OCI-M2 (cell line): ENCODE measurements at regions not wholly inside any gene's neighbourhood (a gene's known extent, or its start where the extent isn't known, plus 50 kb on each side); places are given as distances from the start of the nearest gene placed in this dataset.

ENCODE experiments used
- DNase-seq: peaks from one replicate; lab custom pipeline; 2025; ENCODE audit not compliant: unreplicated experiment; lab: John Stamatoyannopoulos, UW

DNA sequence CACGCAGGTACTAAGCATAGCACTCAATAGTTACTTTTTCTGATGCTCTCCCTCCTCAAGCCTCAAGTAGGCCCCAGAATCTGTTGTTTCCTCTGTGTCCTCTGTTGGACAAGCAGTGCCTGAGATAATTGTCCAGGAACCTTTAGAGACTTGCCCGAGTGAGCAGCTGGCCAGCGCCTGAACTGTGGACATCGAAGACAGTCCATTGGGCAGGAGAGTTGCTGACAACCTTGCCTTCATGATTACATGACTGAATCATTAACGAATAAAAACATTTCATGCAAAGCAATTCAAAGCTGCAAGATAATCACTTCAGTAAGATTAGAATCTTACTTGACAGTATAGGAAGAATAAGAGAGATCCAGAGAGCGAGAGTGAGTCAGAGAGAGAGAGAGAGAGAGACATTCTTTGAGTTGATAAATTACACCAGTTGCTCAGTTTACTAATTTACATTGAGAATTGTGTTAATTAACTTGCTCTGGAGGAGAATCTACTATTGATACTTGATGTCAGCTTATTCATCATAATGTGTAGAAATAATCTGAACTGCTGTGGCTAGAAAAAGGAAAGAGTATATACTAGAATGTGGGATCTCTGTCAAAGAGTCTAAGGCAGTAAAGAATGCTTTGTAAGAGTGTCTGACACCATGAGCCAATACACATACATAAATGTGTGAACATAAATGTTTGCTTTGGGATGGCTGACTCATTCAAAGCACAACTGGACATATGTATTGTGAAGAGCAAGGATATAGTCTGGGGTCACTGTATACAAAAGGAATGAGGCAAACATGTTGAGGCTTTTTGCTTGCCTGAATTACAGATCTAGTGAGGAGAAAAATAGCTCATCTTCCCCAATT lies 216.0 kb downstream of the ZNF326 start:
- no peak for DNase-seq

DNA sequence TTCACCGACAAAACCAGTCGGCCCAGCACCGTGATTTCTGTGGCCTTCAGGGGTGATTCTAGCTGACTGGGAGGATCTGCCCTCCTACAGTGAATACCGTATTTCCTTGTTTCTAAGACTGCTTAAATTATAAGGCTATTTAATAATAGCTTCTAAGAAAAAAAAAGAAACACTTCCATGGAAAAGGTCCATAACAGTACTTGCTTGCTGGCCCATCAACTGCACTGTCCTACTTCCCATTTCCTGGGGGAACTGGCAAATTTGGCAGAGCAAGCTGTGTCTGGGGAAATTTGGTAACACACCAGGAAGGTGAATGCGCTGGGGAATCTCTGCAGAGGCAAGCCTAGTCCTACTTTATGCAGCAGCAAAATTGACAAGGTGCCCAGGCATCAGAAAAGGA lies 214.0 kb downstream of the ZNF326 start:
- DNase-seq: no peak

DNA sequence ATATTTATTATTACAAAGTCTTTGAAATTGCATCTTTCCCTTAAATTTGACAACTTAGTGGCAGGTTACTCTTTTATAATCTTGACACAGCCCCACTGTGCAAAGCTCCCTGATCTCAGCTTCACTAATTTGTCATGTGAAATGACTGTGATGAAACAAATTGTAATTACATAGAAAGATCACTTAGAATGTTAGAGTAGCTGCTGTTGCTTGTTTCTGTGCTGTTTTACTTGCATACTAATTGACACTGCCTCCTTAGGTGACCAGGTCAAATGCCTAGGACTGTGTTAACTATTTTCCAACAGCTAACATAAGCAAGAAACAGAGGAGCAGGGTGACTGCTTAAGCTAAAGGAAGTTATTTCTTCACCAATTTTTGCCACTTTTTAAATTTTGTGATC lies 211.3 kb downstream of the ZNF326 start:
- no peak for DNase-seq

DNA sequence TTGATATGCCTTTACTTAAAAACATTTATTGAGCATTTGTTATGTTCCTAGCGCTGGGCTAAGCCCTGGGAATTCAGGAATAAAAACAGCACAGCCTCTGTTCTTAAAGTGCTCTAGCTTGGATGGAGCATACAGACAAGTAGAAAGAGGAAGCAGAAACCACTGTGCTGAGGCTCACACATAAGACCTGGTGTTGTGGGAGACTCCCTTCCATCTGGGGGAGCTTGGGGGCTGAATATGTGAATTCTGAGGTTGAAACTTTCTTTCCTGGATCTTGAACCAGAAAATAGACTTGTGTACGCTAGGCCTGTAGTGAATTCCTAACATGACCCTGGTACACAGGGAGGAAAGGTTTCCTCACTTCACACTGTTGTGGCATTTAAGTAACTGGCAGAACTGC lies 209.9 kb downstream of the ZNF326 start:
- no peak for DNase-seq

DNA sequence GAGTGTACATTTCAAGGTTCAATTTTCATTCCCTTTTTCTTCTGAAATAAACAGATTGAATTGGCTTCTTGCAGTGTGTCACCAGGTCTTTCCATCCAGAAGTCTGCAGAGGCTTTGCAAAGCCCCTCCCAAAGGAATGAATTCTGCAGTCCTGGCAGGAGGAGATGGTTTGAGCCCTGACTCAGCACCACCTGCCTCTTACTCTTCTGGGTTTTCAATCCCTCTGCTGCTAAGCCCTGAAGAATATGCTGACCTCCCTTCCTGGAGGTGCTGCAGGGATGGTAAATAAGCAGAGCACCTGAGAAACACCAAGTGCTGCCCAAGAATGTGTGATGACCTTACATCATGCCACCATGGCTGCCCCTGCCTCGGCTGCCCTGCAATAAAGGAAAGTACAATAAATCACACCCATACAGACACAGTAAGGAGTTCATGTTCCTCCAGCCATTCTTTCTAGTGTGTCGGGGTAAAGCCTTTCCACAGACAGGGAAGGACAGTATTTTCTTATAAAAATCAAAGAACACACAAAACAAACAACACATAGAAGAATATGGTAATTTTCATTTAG lies 209.2 kb downstream of the ZNF326 start:
- DNase-seq: no peak

DNA sequence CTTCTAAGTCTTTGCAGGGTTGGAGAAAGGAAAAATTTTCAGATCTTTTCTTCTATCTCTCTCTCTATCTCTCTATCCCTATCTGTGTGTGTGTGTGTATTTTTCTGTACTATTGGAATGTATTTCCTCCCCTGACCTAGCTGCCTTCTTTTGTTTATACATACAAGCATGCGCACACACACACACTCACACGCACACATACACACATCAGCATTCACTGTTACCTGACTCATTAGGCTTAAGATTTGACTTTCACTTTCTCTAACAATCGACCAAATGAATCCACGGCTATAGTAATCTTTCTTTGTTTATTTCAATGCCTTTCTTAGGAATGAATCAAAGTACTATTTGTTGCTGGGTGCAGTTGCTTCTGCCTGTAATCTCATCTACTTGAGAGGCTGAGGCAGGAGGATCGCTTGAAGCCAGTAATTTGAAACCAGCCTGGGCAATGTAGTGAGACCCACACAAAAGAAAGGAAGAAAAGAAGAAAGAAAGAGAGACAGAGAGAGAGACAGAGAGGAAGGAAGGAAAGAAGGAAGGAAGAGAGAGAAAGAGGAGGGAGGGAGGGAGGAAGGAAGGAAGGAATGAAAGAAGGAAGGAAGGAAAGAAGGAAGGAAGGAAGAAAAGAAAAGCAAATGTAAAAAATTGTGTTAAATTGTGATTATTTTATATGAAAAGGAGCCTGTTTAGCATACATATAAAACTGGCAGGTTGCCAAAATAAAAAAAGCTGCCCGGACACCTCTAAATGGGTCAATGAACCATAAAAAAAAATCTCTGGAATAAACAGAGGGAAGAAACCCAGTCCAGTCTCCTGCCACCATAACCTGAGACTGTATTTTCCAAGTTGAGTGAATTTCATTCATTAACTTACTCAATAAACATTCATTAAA lies 206.8 kb downstream of the ZNF326 start:
- DNase-seq: no peak

DNA sequence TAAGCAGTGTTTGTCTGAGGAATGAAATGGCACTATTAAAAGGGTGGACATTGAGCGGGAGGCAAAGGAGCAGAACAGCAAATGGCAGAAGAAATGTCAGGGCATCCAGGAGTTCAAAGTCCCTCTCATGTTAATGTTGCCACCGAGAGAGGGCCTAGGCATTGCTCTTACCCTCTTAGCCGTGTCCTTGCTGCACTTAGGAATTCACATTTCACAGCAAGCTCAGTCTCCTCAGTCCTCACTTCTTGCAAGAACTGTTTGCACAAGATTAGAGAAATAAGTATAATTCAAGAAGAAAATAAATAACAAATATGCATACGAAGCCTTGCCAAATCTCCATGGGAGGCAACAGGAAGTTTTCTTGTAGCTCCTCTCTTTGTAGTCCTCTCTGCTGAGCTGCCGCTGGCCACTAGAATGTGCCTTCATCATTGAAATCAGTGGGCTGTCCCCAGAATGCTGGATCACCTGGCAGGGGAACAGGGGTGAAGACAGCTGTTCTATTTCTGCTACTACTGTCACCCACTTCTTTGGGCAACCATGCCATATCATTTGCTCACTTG lies 205.8 kb downstream of the ZNF326 start:
- DNase-seq: no peak

DNA sequence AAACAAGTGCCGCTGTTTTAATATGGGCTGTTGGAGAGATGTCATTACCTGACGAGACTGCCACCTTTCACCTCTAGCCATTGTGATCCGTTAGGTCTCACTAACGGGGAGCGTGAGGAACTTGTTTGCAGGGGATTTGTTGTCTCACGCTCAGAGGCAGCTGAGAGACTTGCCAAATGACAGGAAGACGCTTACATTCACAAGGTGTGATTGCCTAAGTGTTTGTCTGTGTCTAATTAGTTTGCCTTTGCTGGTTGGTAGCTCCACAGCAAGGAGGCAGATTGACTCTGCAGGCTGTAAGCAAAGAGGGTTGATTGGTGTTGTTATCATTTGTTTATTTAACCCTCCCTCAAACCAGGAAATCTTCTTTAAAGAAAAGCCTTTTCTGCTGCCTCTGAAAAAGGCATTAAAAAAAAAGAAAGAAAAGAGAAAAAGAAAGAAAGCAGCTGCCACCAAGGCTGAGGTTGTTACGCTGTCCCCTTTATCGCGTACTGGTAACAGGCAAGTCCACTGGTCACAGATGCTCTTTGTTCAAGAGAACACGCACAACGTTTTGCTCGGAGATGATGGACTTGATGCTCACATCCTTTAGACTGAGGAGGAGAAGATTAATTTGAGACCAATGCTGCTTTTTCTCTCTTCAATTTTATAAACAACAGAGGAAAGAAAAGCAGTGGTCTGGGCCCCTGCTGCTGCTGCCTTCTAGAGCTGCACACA lies 203.9 kb downstream of the ZNF326 start:
- DNase-seq: no peak

DNA sequence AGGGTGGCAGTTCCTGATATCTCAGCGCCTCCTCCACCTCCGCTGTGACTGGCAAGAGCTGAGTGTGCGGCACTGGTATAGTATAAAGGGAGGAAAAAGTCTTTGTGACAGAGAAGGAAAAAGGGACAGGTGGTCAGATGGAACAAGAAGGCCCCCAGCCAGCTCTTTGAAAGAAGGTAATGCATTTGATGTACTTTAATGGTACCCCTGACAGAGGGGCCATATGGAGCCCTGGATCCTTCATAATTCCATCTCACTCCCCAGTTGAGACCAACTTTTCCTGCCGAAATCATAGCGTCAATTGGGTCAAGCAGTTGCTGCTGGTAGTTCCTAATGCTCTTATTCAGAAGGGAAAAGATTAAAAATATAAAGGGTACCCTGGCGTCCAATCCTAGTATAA lies 198.2 kb downstream of the ZNF326 start:
- DNase-seq: no peak

DNA sequence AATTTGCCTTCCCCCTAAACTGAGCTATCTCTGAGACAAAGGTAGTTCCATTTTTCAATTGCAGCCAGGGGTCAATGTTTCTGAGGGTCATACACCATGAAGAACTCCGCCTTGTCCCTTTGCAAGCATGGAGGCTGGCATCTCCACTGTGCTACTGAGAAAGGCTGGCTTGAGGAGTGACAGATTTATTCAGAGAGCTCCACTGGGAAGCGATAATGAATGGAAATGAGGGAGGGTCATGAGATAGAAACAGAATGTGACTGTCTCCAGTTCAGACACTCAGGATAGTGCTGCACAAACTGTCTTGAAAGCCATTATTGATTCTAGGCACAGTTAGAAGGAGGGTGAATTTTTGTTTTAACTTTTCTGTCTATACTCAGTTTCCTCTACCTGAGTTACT lies 197.5 kb downstream of the ZNF326 start:
- no peak for DNase-seq

DNA sequence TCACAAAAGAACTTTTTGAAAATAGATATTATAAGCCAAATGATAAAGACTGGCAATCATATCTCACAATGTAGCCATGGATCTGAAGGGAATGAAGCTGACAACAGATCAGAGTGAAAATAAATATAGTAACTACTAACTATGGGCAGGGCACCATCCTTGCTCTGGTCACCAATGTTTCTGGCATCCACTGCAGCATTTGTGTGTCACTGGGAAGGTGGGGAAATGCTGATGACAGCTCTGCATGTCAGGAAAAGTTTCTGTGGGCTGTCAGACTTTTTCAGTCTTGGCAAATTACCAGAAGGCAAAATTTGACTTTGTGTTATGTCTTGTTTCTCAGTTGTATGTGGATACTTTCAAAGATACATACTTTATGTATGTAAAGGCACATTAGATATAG lies 195.6 kb downstream of the ZNF326 start:
- DNase-seq: no peak

DNA sequence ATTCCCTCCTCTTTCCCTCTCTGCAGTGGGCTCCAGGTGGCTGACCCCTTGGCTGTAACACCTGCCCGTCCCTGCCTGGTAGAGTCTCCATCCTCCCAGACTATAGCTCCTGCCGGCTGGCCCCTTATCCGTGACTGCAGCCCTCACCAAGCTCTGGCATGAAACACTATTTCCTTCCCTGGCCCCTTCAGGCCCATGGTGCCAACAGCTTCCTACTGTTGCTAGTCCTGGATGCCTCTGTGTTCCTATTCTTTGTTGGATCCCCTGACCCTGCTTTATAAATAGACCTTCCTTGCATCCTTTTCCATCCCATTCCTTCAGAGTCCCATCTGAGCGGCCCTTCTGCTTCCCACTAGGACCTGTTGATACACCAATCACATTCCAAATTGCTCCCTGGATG lies 195.0 kb downstream of the ZNF326 start:
- no peak for DNase-seq

DNA sequence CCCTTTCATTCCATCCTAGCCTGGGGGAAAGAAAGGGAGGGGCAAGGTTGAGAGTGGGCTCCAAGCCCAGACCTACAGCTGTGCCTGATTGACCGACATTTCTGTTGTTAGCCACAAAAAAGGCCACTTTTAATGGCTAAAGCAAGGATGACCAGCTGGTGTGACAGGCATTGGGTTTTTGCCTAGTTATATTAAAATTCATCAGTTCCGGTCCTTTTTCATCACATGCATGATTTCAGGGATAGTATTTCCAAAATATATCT lies 192.3 kb downstream of the ZNF326 start:
- no peak for DNase-seq

DNA sequence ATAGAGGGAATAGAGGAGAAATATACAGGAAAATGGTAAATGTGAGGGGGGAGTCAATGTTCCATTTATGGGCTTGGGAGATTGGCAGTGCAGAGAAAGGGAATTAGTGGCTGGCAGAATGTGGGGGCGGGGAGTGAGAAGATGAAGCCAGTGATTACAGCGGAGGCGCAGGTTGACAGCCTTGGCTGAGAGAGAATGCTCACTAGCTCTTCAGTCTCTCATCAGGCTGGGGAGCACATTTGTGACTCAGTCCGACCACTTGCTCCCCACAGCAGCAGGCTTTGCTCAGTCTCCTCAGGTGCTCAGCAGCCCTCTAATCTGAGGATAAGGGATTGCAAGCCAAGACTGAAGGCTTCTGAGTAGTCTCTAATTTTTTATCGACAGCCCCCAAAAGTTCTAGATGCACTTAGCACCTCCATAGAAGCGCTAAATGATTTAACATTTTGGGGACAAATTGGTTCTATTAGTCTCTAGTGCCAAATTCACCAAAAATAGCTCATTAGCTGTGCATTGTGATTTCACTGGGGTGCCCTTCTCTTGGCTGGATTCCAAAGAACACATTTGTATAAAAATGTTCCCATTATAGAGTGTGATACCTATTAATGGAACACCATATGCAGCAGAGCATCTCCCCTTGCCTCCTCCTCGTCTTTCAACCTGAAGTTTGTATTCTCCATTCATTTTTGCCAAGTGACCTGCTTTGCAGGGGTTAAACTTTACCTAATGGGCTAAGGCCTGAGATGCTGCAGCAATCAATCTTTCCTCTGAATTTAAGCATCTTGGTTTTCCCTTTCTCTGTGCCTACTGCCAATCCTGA lies 191.8 kb downstream of the ZNF326 start:
- DNase-seq: no peak

DNA sequence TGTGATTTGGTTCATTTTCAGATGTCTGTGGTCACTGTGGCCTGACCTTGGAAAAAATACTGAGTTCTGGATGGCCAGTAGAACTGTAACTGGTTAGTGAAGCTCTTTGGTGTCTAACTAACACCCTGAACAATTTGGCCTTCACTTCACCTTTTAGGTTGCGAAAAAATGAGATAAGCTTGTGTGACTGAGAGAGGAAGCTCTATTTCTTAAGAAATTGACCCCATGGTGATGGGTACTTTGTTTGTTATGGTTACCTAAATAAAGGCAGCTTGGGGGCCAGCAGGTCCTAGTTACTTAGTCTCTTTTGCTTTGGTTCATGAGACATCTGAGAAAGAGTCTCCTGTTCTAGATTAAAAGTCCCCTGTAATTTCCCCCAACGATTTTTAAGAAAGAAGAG lies 181.6 kb downstream of the ZNF326 start:
- DNase-seq: no peak

DNA sequence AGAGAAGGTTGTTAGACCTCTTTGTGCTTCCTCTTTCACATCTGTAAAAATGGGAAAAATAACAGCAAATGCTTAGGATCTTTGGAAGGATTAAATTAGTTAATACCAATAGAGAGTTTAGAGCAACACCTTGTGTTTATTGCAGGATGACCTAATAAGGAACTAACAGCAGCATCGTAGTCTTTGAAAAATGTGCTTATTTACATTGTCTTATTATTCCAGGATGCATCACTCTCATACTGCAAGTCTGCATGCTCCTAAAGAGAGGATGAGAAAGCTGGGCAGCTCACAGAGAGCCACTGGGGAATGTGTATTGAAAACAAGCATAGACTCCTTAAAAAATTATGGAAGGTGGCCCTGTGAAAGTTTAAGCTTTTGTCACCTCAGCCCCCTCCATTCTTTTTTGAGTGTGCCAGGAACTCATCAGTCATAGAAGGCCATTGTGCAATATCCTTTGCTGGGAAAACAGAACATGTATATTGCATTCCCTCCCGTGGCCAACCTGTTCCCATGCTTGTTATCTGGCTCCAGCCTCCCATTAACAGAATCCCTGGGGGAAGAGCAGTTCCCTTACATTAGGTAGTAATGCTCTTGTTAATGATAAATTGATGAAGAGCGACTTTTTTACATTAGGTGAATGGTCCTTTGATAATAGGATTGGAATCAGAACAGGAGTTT lies 180.7 kb downstream of the ZNF326 start:
- DNase-seq: no peak

DNA sequence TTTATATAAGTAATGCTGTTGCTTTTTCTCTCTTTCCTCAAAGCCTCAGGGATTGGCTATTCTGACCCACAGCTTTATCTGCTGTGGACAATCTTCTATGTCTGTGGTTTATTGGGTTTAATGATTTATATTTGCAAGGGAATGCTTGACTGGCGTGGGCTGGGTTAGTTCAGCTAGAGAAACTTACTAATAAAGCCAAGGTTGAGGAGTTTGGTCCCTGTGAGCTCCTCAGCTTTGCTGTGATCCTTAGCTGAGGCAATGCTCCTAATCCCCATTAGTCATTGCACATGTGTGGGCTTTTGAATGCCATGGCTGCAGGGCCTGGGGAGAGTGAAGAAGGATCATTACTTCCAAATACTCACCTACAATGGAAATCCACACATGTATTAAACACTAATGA lies 179.3 kb downstream of the ZNF326 start:
- DNase-seq: no peak

DNA sequence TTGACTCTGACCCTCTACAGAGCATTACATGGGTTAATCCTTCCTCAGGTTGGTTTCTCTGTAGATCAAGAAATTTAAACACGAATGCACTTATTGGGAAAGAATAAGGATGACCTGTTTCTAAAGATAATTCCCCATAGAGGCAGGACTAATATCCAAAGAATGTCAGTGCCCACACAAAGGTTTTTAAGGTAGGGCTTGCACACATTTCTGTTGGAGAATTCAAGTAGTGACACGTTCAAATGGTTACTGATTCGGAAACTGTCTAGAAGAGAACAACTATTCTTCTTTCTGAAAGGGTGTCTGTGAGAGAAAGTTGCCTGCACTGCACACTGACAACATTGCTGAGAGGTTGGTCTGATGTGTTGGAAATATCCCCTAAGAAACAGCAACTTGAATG lies 167.3 kb downstream of the ZNF326 start:
- DNase-seq: no peak

DNA sequence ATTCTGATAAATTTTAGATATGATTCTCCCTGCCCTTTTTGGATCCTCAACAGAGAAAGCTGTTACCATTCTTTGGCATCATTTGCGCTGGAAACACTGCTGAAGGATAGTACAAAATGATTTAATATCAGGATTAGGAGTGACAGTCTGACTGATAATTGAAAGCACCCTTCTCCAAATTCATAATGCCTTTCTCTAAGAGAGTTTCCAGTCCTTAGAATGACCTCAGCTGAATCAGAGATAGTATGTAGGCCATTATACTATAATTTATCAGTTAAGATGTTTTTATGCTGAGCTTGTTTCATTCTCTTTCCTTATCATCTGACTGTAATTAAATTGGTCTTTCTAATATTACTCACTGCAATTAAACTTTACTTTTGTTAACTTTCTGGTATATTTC lies 166.7 kb downstream of the ZNF326 start:
- no peak for DNase-seq
